MM.1S (cell line): ENCODE measurements at regions not wholly inside any gene's neighbourhood (a gene's known extent, or its start where the extent isn't known, plus 50 kb on each side); places are given as distances from the start of the nearest gene placed in this dataset.

Experiments
- EZH2 ChIP-seq: fragments of 300-600 bp; sonication (generic); optimal IDR thresholded peaks from 2 replicates; pipeline ENCODE3; 2017; ENCODE audit warnings: low read depth, mild to moderate bottlenecking, antibody characterized with exemption, low read length, mixed read lengths
- EZH2phosphoT487 ChIP-seq: fragments of 300-600 bp; sonication (generic); IDR thresholded peaks from 2 replicates; pipeline ENCODE4 v1.6.1; 2018; ENCODE audit warnings: antibody characterized with exemption, low read length
- TF ChIP-seq, protein P1 (sequence below): fragments of 300-600 bp; sonication (generic); IDR thresholded peaks from 2 replicates; pipeline ENCODE4 v1.5.1; 2016; ENCODE audit warnings: antibody characterized with exemption, low read length, mixed read lengths

- TF ChIP-seq, protein P1, sequence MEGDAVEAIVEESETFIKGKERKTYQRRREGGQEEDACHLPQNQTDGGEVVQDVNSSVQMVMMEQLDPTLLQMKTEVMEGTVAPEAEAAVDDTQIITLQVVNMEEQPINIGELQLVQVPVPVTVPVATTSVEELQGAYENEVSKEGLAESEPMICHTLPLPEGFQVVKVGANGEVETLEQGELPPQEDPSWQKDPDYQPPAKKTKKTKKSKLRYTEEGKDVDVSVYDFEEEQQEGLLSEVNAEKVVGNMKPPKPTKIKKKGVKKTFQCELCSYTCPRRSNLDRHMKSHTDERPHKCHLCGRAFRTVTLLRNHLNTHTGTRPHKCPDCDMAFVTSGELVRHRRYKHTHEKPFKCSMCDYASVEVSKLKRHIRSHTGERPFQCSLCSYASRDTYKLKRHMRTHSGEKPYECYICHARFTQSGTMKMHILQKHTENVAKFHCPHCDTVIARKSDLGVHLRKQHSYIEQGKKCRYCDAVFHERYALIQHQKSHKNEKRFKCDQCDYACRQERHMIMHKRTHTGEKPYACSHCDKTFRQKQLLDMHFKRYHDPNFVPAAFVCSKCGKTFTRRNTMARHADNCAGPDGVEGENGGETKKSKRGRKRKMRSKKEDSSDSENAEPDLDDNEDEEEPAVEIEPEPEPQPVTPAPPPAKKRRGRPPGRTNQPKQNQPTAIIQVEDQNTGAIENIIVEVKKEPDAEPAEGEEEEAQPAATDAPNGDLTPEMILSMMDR = no peak
- no peak for TF ChIP-seq EZH2
- TF ChIP-seq EZH2phosphoT487 = no peak
Measured at GRCh38 chr2:181149056-181149455, 168.7 kb downstream of the UBE2E3 start.
